ENCODE measurements at regions not wholly inside any gene's neighbourhood (a gene's known extent, or its start where the extent isn't known, plus 50 kb on each side); places are given as distances from the start of the nearest gene placed in this dataset.
"Not testable (repeated sequence)": the region's sequence is repeated elsewhere in the genome, so short reads cannot be mapped to it uniquely, and the experiment has no call there.

DNA sequence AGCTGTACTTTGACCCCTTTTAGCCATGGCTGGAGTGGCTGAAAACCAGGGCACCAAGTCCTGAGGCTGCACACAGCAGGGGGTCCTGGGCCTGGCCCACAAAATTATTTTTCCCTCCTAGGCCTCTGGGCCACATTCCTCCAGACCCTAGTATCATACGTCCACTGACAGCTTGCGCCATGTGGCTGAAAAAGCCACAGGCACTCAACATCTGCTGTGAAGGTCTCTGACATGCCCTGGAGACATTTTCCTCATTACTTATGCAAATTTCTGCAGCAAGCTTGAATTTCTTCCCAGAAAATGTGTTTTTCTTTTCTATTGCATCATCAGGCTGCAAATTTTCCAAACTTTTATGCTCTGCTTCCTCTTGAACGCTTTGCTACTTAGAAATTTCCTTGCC is 239.0 kb downstream of the SQOR start:
- H3K27me3 Mint-ChIP-seq (ENCODE audit: insufficient read depth) = no peaks in the 10 kb centered on the region
- no peak overlapping the region for H3K9ac ChIP-seq (ENCODE audit: extremely low read depth, low read length, poor library complexity, severe bottlenecking)
- no peaks in the 10 kb centered on the region for H3K27me3 ChIP-seq (ENCODE audit: control insufficient read depth, insufficient read depth, low read length, poor library complexity, severe bottlenecking)
- no peak overlapping the region for H3K27ac ChIP-seq (ENCODE audit: low read depth, low read length)
- no peaks in the 10 kb centered on the region for H3K36me3 Mint-ChIP-seq (ENCODE audit: low read depth)
- WGBS, 2 experiments (ENCODE audit: insufficient coverage in 1 of 2, insufficient read length in 1 of 2) = 79 to 90% methylated on average over 3 of the region's 3 CpGs
- H3K27ac Mint-ChIP-seq = no peak overlapping the region
- no peaks in the 10 kb centered on the region for H3K36me3 ChIP-seq (ENCODE audit: control insufficient read depth, insufficient read depth, low read length)
- TF ChIP-seq, protein P1, sequence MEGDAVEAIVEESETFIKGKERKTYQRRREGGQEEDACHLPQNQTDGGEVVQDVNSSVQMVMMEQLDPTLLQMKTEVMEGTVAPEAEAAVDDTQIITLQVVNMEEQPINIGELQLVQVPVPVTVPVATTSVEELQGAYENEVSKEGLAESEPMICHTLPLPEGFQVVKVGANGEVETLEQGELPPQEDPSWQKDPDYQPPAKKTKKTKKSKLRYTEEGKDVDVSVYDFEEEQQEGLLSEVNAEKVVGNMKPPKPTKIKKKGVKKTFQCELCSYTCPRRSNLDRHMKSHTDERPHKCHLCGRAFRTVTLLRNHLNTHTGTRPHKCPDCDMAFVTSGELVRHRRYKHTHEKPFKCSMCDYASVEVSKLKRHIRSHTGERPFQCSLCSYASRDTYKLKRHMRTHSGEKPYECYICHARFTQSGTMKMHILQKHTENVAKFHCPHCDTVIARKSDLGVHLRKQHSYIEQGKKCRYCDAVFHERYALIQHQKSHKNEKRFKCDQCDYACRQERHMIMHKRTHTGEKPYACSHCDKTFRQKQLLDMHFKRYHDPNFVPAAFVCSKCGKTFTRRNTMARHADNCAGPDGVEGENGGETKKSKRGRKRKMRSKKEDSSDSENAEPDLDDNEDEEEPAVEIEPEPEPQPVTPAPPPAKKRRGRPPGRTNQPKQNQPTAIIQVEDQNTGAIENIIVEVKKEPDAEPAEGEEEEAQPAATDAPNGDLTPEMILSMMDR (conservative IDR thresholded peaks at IDR 0.05) = no peak
- H3K4me3 Mint-ChIP-seq = no peak overlapping the region
- H3K4me1 ChIP-seq (ENCODE audit: control insufficient read depth, insufficient read depth, low read length) = no peaks in the 10 kb centered on the region
- H3K4me3 ChIP-seq (ENCODE audit: low read length) = no peak overlapping the region
- DNase-seq = no peak
- peaks cover 22% of the 10 kb centered on the region for H3K9me3 Mint-ChIP-seq
- H3K9me3 ChIP-seq (ENCODE audit: control insufficient read depth, low read length) = no peaks in the 10 kb centered on the region
- no peaks in the 10 kb centered on the region for H3K4me1 Mint-ChIP-seq

DNA sequence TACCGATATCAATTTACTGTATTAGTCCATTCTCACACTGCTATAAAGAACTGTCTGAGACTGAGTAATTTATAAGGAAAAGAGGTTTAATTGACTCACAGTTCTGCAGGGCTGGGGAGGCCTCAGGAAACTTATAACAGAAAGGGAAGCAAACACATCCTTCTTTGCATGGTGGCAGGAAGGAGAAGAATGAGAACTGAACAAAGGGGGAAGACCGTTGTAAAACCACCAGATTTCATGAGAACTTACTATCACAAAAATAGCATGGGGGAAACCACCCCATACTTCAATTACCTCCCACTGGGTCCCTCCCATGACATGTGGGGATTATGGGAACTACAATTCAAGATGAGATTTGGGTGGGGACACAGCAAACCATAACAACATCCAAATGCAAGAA is 239.7 kb downstream of the SQOR start:
- H3K36me3 ChIP-seq (ENCODE audit: control insufficient read depth, insufficient read depth, low read length); H3K4me3 ChIP-seq (ENCODE audit: low read length); H3K27me3 ChIP-seq (ENCODE audit: control insufficient read depth, insufficient read depth, low read length, poor library complexity, severe bottlenecking); H3K4me1 ChIP-seq (ENCODE audit: control insufficient read depth, insufficient read depth, low read length); H3K4me3 Mint-ChIP-seq; H3K9ac ChIP-seq (ENCODE audit: extremely low read depth, low read length, poor library complexity, severe bottlenecking); H3K4me1 Mint-ChIP-seq; H3K27ac ChIP-seq (ENCODE audit: low read depth, low read length); H3K9me3 ChIP-seq (ENCODE audit: control insufficient read depth, low read length); H3K27ac Mint-ChIP-seq; H3K36me3 Mint-ChIP-seq (ENCODE audit: low read depth); DNase-seq; H3K27me3 Mint-ChIP-seq (ENCODE audit: insufficient read depth): not testable (repeated sequence)
- H3K9me3 Mint-ChIP-seq = peaks cover 22% of the 10 kb centered on the region
- 60% methylated on average over 1 of the region's 2 CpGs; no CpG with 5 or more reads in 1 of the 2 experiments for WGBS, 2 experiments (ENCODE audit: insufficient coverage in 1 of 2, insufficient read length in 1 of 2)

DNA sequence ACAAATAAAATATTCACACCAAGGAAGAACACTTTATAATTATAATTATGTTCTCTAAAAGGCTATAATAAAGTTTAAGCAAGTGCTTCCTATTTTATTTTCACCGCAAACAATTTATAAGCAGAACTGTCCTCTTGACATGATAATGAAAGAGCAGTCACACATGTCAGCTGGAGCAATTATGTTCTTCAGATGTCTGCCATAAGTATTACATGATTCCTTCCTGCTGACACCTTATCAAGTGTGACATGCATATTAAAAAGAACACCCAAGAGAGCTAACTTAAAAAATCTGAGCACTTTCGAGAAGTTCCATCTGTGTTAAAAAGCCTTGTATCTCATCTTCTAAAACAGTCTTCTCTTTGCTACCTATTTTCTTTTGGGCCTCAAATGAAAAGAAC is 249.5 kb downstream of the SQOR start:
- peaks cover 2% of the 10 kb centered on the region for H3K27me3 Mint-ChIP-seq (ENCODE audit: insufficient read depth)
- no peak for DNase-seq
- no peaks in the 10 kb centered on the region for H3K4me1 ChIP-seq (ENCODE audit: control insufficient read depth, insufficient read depth, low read length)
- H3K36me3 Mint-ChIP-seq (ENCODE audit: low read depth) = no peaks in the 10 kb centered on the region
- WGBS, 2 experiments (ENCODE audit: insufficient coverage in 1 of 2, insufficient read length in 1 of 2) = 94 to 100% methylated on average over 1 to 2 of the region's 2 CpGs
- H3K36me3 ChIP-seq (ENCODE audit: control insufficient read depth, insufficient read depth, low read length) = no peaks in the 10 kb centered on the region
- H3K27ac ChIP-seq (ENCODE audit: low read depth, low read length) = no peak overlapping the region
- H3K4me3 Mint-ChIP-seq = no peak overlapping the region
- H3K9me3 Mint-ChIP-seq = peaks cover 11% of the 10 kb centered on the region
- no peak overlapping the region for H3K9ac ChIP-seq (ENCODE audit: extremely low read depth, low read length, poor library complexity, severe bottlenecking)
- H3K4me3 ChIP-seq (ENCODE audit: low read length) = no peak overlapping the region
- no peaks in the 10 kb centered on the region for H3K27me3 ChIP-seq (ENCODE audit: control insufficient read depth, insufficient read depth, low read length, poor library complexity, severe bottlenecking)
- no peaks in the 10 kb centered on the region for H3K4me1 Mint-ChIP-seq
- H3K27ac Mint-ChIP-seq = no peak overlapping the region
- no peaks in the 10 kb centered on the region for H3K9me3 ChIP-seq (ENCODE audit: control insufficient read depth, low read length)
- TF ChIP-seq, protein P1 (conservative IDR thresholded peaks at IDR 0.05) = no peak

DNA sequence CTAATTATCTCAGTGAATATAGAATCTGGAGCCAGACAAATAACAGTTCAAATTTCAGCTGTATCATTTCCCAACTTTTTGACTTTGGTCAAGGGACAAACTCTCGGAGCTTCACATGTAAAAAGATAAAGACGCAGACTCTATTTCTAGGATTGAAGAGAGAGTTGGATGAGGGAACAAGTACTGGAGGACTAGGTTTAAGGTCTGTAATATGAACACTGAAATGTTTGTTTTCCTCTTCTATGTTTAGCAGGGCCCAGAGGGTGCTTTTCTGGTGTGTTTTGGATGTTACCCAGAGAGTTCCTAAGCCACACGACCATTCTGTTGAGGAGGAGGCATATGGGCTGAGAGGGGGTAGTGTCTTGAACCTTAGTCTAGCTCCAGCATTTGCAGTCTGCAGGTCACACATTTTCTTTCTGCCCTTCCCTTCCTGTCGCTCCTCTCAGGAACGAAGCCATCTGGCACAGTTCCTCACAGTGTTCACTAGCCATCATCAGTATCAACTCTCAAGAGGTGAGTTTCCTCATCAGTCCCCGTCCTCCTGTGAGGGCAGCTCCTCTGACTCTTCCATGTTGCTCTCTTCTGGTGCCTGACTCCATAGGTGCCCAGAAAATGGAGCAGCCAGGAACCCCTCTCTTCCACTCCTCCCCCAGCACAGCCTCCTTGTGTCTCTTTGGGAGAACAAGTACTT is 250.1 kb downstream of the SQOR start:
- 85 to 87% methylated on average over 5 to 6 of the region's 6 CpGs for WGBS, 2 experiments (ENCODE audit: insufficient coverage in 1 of 2, insufficient read length in 1 of 2)
- H3K4me3 Mint-ChIP-seq = no peak overlapping the region
- H3K9me3 Mint-ChIP-seq = peaks cover 11% of the 10 kb centered on the region
- no peak overlapping the region for H3K4me3 ChIP-seq (ENCODE audit: low read length)
- peaks cover 2% of the 10 kb centered on the region for H3K27me3 Mint-ChIP-seq (ENCODE audit: insufficient read depth)
- no peak for DNase-seq
- H3K27ac Mint-ChIP-seq = no peak overlapping the region
- H3K4me1 Mint-ChIP-seq = no peaks in the 10 kb centered on the region
- no peaks in the 10 kb centered on the region for H3K4me1 ChIP-seq (ENCODE audit: control insufficient read depth, insufficient read depth, low read length)
- no peaks in the 10 kb centered on the region for H3K27me3 ChIP-seq (ENCODE audit: control insufficient read depth, insufficient read depth, low read length, poor library complexity, severe bottlenecking)
- no peaks in the 10 kb centered on the region for H3K36me3 ChIP-seq (ENCODE audit: control insufficient read depth, insufficient read depth, low read length)
- no peaks in the 10 kb centered on the region for H3K36me3 Mint-ChIP-seq (ENCODE audit: low read depth)
- TF ChIP-seq, protein P1 (conservative IDR thresholded peaks at IDR 0.05) = no peak
- H3K9ac ChIP-seq (ENCODE audit: extremely low read depth, low read length, poor library complexity, severe bottlenecking) = no peak overlapping the region
- no peaks in the 10 kb centered on the region for H3K9me3 ChIP-seq (ENCODE audit: control insufficient read depth, low read length)
- no peak overlapping the region for H3K27ac ChIP-seq (ENCODE audit: low read depth, low read length)
